ENCODE measurements at regions not wholly inside any gene's neighbourhood (a gene's known extent, or its start where the extent isn't known, plus 50 kb on each side); places are given as distances from the start of the nearest gene placed in this dataset.
"Not testable (repeated sequence)": the region's sequence is repeated elsewhere in the genome, so short reads cannot be mapped to it uniquely, and the experiment has no call there.

DNA sequence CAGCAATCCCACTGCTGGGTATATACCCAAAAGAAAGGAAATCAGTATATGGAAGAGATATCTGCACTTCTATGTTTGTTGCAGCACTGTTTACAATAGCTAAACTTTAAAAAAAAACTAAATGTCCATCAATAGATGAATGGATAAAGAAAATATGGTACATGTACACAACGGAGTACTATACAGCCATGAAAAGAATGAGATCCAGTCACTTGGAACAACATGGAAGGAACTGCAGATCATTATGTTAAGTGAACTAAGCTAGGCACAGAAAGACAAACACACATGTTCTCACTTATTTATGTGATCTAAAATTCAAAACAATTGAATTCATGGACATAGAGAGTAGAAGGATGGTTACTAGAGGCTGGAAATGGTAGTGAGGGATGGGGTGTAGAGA lies 400.7 kb downstream of the ZNF674 start:
- no peak for TF ChIP-seq POLR2AphosphoS5 (IDR thresholded peaks at IDR 0.05)
- TF ChIP-seq EP300 (IDR thresholded peaks at IDR 0.05) = no peak
- no peak for TF ChIP-seq POLR2A (IDR thresholded peaks at IDR 0.05)
- TF ChIP-seq, protein P1, sequence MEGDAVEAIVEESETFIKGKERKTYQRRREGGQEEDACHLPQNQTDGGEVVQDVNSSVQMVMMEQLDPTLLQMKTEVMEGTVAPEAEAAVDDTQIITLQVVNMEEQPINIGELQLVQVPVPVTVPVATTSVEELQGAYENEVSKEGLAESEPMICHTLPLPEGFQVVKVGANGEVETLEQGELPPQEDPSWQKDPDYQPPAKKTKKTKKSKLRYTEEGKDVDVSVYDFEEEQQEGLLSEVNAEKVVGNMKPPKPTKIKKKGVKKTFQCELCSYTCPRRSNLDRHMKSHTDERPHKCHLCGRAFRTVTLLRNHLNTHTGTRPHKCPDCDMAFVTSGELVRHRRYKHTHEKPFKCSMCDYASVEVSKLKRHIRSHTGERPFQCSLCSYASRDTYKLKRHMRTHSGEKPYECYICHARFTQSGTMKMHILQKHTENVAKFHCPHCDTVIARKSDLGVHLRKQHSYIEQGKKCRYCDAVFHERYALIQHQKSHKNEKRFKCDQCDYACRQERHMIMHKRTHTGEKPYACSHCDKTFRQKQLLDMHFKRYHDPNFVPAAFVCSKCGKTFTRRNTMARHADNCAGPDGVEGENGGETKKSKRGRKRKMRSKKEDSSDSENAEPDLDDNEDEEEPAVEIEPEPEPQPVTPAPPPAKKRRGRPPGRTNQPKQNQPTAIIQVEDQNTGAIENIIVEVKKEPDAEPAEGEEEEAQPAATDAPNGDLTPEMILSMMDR (IDR thresholded peaks at IDR 0.05) = no peak
- Histone ChIP-seq H3K27me3 (no peaks in the 10 kb centered on the region), H3K4me1 (no peaks in the 10 kb centered on the region), H3K9me3 (no peaks in the 10 kb centered on the region), H3K36me3 (no peaks in the 10 kb centered on the region), H3K4me3 (no peak overlapping the region), H3K27ac (no peak overlapping the region)
- no peak for ATAC-seq
- 70 to 100% methylated on average over 1 of the region's 1 CpG for WGBS, 2 donors (ENCODE audit: low coverage in 1 of 2)

DNA sequence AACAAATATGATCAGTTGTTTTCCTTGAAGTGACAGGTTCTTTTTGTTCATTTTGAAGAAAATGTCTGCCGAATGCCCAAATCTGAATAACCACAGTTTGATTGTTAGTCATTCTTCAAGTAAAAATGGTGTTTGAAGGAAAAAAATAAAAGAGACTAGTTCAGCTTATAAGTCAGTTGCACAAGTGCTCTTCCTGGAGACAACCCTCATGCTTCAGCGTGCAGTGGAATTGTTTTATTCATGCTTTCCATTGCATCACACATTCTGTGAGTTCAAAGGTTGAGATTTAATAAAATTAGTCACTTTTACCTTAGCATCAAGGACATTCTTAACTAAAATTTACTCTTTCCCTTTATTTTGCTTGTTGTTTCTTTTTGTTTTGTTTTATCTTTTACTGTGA lies 404.9 kb downstream of the ZNF674 start:
- no peak for ATAC-seq
- TF ChIP-seq POLR2A (IDR thresholded peaks at IDR 0.05) = no peak
- TF ChIP-seq, protein P1 (IDR thresholded peaks at IDR 0.05) = no peak
- no peak for TF ChIP-seq EP300 (IDR thresholded peaks at IDR 0.05)
- TF ChIP-seq POLR2AphosphoS5 (IDR thresholded peaks at IDR 0.05) = no peak
- 65 to 74% methylated on average over 2 of the region's 2 CpGs for WGBS, 2 donors (ENCODE audit: low coverage in 1 of 2)
- no peaks in the 10 kb centered on the region for H3K36me3 ChIP-seq
- H3K27ac ChIP-seq = no peak overlapping the region
- H3K27me3 ChIP-seq = no peaks in the 10 kb centered on the region
- no peaks in the 10 kb centered on the region for H3K9me3 ChIP-seq
- H3K4me1 ChIP-seq = no peaks in the 10 kb centered on the region
- H3K4me3 ChIP-seq = no peak overlapping the region

DNA sequence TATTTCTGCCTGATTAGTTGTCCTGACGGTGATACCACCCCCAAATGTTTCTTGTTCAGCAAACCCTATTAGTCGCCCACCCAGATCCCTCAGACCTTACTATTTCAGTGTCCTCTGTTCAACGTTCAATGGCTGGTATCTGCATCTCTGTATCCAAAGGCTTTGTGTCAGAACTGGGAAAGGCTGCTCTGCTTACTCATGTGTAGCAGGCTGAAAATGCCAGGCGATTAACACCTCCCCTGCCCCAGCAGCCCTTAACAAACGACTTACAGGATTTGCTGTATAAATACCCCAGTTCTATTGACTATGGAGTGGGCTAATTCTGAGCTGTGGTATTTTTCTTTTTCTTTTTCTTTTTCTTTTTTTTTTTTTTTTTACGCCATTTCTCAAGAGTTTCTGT lies 415.0 kb downstream of the ZNF674 start:
- WGBS, 2 donors (ENCODE audit: low coverage in 1 of 2) = 46 to 56% methylated on average over 4 to 6 of the region's 6 CpGs
- Histone ChIP-seq H3K27me3 (no peaks in the 10 kb centered on the region), H3K4me3 (no peak overlapping the region), H3K36me3 (no peaks in the 10 kb centered on the region), H3K4me1 (no peaks in the 10 kb centered on the region), H3K9me3 (no peaks in the 10 kb centered on the region), H3K27ac (no peak overlapping the region)
- TF ChIP-seq POLR2A (IDR thresholded peaks at IDR 0.05) = no peak
- no peak for ATAC-seq

DNA sequence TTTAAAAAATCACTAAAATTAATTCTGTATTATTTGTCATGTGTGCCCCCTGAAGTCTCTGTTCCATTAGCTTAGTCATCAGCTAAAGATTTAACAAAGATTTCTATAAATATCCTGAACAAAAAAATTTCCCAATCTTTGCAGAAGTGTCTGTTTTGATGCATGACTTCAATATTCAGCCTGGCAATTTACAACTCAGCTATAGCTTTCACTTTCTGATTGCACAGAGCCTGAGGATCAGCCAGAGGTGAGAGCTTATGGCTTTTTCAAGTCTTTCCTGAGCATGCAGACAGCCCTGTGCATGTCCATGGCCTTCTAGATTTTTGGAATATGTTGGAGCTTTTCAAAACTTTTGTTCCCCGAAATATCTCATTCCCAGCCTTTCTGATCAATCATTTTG lies 420.1 kb downstream of the ZNF674 start:
- Histone ChIP-seq H3K27ac (no peak overlapping the region), H3K36me3 (no peaks in the 10 kb centered on the region), H3K27me3 (no peaks in the 10 kb centered on the region), H3K4me3 (no peak overlapping the region), H3K9me3 (no peaks in the 10 kb centered on the region), H3K4me1 (no peaks in the 10 kb centered on the region)
- no peak for TF ChIP-seq POLR2AphosphoS5 (IDR thresholded peaks at IDR 0.05)
- TF ChIP-seq EP300 (IDR thresholded peaks at IDR 0.05) = no peak
- TF ChIP-seq, protein P1 (IDR thresholded peaks at IDR 0.05) = no peak
- no peak for TF ChIP-seq POLR2A (IDR thresholded peaks at IDR 0.05)
- ATAC-seq = no peak
- WGBS, 2 donors (ENCODE audit: low coverage in 1 of 2) = 83% methylated on average over 1 of the region's 1 CpG; no CpG with 5 or more reads in 1 of the 2 donors

DNA sequence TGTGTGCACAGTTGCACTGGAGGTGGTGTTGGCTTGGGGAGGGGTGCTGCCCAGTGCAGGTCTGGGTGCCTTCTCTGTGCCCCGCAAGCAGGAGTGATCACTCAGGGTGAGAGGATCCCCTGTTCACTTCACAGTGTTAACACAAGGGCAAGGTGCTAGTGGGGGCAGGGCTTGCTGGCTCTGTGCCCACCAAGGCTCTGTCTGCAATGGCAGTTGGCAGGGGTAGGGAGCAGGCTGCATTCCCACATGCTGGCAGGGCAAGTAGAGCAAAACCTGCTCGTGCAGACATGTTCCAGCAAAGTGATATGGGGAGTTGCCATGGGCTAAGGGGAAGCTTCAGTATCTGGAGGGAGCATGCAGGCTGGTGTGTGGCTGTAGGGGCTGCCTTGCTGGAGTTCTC lies 428.0 kb downstream of the ZNF674 start:
- ATAC-seq = no peak
- Histone ChIP-seq H3K27ac (no peak overlapping the region), H3K27me3 (no peaks in the 10 kb centered on the region), H3K4me3 (no peak overlapping the region), H3K36me3 (no peaks in the 10 kb centered on the region), H3K4me1 (no peaks in the 10 kb centered on the region), H3K9me3 (no peaks in the 10 kb centered on the region)
- no CpG with 5 or more reads among the region's 2 CpGs for WGBS, 2 donors (ENCODE audit: low coverage in 1 of 2)
- TF ChIP-seq, protein P1 (IDR thresholded peaks at IDR 0.05) = no peak
- TF ChIP-seq POLR2A (IDR thresholded peaks at IDR 0.05) = no peak
- no peak for TF ChIP-seq POLR2AphosphoS5 (IDR thresholded peaks at IDR 0.05)
- TF ChIP-seq EP300 (IDR thresholded peaks at IDR 0.05) = no peak

DNA sequence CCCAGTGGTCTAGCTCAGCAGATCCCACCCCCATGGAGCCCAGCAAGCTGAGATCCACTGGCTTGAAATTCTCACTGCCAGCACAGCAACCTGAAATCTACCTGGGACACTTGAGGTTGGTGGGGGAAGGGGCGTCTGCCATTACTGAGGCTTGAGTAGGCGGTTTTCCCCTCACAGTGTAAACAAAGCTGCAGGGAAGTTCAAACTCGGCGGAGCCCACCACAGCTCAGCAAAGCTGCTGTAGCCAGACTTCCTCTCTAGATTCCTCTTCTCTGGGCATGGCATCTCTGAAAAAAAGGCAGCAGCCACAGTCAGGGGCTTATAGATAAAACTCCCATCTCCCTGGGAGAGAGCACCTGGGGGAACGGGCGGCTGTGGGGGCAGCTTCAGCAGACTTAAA lies 457.9 kb downstream of the ZNF674 start:
- not testable (repeated sequence) for H3K4me3 ChIP-seq, H3K36me3 ChIP-seq, ATAC-seq, H3K4me1 ChIP-seq, H3K27ac ChIP-seq, H3K27me3 ChIP-seq, H3K9me3 ChIP-seq
- no CpG with 5 or more reads among the region's 6 CpGs for WGBS, 2 donors (ENCODE audit: low coverage in 1 of 2)

DNA sequence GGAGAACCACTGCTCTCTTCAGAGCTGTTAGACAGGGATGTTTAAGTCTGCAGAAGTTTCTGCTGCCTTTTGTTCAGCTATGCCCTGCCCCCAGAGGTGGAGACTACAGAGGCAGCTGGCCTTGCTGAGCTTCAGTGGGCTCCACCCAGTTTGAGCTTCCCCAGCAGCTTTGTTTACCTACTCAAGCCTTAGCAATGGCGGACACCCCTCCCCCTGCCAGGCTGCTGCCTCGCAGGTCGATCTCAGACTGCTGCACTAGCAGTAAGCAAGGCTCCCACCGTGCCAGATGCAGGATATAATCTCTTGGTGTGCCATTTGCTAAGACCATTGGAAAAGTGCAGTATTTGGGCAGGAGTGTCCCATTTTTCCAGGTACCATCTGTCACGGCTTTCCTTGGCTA lies 465.1 kb downstream of the ZNF674 start:
- not testable (repeated sequence) for ATAC-seq

More for the DNA sequence above, 465.1 kb downstream of the ZNF674 start:
- H3K27ac ChIP-seq, H3K4me1 ChIP-seq, H3K36me3 ChIP-seq, H3K4me3 ChIP-seq, H3K27me3 ChIP-seq: not testable (repeated sequence)
- WGBS, 2 donors (ENCODE audit: low coverage in 1 of 2) = 80% methylated on average over 1 of the region's 5 CpGs; no CpG with 5 or more reads in 1 of the 2 donors
- H3K9me3 ChIP-seq = peaks cover 0 to 11% (median 0%) of the 10 kb centered on the region in 3 donors
